GM19397 (cell line): ENCODE measurements at regions not wholly inside any gene's neighbourhood (a gene's known extent, or its start where the extent isn't known, plus 50 kb on each side); places are given as distances from the start of the nearest gene placed in this dataset.
"Not testable (repeated sequence)": the region's sequence is repeated elsewhere in the genome, so short reads cannot be mapped to it uniquely, and the experiment has no call there.

Source experiments
- ATAC-seq: cut with Tn5 transposase; IDR thresholded peaks from one replicate; pipeline ENCODE4 v1.9.1; 2021; ENCODE audit warnings: mild to moderate bottlenecking, moderate library complexity; ENCODE audit not compliant: unreplicated experiment

- ATAC-seq, result no peak
Measured at GRCh38 chr11:42669248-42669976, 642.4 kb upstream of the API5 start.

DNA sequence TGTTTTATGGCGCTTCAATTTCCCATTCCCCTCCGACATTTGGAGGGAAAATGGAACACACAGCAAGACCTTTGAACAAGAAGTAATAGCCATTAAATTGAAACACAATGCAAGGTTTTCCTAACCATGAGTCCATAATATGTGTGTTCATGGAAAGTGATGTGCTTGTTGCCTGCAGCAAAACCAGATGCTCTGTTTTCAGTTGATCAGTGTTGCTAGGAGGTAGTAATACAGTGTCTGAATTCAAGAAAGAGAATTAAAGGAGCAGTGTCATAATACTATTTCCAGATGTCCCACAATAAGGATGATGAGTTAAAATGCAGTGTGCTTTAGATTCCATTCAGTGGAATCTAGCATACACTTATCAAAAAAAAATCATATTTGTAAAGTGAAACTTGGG lies 637.4 kb upstream of the API5 start:
- no peak for ATAC-seq

DNA sequence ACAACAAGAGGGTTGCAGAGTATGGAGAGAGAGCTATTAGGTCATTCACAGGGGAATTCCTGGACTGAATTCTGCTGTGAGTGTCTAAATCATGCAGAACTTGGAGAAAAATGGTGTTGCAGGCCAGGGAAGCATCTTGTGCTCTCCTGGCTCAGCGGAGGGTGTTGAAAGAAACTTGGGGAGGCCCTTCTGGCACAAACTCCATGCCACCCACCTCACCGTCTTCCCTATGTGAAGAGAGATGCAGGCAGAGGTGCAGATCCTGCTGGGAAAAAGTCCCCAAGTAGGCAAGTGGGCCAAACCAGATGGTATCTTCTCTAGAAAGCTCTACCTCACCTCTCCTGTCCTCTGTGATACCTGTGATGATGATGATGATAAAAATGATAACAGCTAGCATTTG lies 604.3 kb upstream of the API5 start:
- ATAC-seq, result no peak

GRCh38 chr11:42709216-42709615 lies 602.6 kb upstream of the API5 start:
- no peak for ATAC-seq

DNA sequence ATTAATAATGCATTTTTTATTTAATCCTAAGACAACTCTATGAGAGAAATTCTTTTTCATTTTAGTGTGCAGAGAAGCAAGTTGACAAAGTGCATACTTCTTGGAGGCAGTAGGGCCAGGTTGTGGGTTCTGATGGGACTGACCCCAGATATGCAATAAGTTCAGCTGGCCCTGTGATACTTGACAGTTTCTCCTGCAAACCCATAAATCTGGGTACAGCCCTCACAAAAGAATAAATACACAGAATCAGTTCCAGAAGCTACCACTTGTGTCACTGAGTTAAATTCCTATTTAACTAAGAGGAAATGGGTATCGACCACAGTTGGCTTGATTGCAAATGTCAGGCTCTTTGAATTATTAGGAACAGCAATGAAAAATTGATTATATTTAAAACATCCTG lies 598.5 kb upstream of the API5 start:
- no peak for ATAC-seq

GRCh38 chr11:42713753-42714152 lies 598.0 kb upstream of the API5 start:
- ATAC-seq, result no peak

DNA sequence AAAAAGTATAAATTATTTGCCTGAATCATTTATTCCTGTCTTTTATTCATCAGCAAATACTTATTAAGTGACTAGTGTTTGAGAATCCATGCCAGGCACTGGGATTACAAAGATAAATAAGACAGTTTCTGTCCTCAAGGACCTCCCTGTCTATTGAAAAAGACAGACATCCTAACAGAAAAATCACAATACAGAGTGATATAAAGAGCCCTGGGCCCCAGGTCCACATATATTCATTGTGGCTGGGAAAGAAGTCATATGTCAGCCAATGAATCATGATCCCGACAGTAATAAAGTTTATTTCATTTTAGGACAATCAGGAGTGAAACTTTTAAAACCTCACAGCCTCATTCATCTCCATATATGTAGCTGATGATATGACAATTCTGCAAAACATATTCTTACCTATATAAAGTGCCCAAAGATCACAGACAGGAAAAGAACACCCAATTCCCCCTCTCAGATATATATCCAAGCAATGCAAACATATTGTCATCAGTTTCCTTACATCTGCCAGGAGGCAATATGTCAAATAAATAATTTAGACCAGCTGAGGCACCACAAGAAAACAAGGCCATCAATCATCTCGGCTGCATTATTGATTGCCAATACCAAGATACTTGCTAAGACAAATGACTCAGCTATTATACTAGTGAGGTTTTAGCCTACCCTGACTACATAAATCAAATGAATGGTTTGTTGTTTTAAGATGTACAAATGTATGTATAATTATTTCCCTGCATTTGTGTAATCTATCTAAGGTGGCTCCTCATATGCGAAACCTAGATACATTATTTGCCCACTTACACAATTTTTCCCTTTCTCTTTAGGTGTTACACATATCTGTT lies 590.9 kb upstream of the API5 start:
- ATAC-seq, result no peak

GRCh38 chr11:42727879-42728278 lies 583.9 kb upstream of the API5 start:
- ATAC-seq, result no peak

DNA sequence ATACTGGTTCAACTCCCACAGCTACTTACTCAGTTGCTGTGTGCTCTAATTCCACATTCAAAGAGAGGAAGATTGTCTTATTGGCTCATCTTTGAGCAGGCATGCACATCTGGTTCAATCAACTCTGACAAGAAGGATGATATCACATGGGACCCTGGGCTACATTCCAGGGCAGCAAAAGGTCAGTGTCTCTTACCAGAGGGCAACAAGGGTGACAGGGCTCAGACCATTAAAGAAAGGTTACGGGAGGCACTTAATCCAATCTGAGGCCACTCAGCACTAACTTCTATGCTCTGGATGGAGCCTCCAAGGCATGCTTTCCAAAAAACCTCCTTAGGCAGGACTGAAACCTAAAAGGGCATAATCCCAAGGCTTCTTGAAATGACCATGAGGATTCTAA lies 549.4 kb upstream of the API5 start:
- ATAC-seq, result no peak

DNA sequence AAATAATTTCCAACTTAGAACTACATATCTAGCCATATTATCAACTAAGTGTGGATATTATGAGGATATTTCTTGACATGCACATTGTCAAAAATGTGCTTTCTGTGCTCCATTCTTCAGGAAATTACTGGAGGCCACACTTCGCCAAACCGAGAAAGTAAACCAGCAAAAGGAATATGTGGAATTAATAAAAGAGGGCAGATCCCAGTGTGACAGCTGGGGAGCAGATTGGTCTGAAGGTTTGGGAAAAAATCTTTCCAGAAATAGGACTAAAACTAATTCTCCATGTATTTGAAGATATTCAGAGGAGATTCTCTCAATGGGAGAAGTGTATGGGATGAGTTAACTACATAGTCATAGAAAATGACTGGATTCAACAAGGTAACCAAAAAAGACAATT lies 546.9 kb upstream of the API5 start:
- no peak for ATAC-seq

- no peak for ATAC-seq
Measured at GRCh38 chr11:42768576-42768975, 543.2 kb upstream of the API5 start.

DNA sequence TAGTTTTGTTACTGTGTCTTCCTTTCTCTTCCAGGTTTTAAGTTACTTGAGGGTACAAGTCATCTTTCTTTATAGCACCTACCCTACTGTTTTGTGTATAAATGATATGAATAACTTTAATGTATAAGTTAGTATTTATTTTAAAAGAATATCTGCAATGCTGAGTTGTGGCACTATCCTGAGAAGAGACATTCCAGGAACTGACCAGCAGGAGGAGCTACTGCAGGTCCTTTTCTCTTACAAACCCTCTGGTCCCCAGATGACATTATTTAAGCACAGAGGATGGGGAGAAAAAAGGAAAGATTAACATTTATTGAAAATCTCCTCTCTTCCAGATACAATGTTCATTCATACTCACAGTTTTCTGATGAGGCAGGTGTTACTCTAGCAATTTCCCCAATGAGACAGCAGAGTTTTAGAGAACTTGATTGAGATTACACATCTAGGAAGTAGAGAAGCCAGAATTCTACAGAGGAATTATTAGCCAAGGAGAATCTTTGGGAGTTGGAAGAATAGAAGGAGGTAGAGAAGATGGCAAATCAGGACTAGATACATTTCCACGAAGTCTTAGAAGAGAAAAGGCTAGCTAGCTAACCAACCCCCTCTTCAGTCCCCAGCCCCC lies 541.2 kb upstream of the API5 start:
- no peak for ATAC-seq

GRCh38 chr11:42772886-42773285 lies 538.9 kb upstream of the API5 start:
- no peak for ATAC-seq

GRCh38 chr11:42773729-42774128 lies 538.1 kb upstream of the API5 start:
- ATAC-seq, result no peak

DNA sequence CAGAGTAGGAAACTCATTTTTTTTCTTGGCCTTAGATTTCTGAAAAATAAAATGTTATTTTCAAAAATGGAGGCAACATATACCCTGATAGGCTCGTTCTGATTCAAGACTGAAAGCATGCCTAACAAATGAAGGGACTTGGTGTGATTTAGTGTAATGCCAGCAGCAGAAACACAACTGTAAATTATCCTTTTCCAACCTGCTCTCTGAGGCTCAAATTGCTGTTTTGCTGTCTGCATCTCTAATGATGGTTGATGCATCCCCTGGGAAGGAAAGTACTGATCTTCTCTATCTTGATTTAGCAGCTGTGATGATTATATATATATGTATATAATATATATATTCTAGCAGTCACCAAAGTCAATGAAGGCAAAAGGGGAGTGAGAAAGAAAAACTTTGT lies 537.2 kb upstream of the API5 start:
- no peak for ATAC-seq

- ATAC-seq, result no peak
Measured at GRCh38 chr11:42777776-42778175, 534.0 kb upstream of the API5 start.

DNA sequence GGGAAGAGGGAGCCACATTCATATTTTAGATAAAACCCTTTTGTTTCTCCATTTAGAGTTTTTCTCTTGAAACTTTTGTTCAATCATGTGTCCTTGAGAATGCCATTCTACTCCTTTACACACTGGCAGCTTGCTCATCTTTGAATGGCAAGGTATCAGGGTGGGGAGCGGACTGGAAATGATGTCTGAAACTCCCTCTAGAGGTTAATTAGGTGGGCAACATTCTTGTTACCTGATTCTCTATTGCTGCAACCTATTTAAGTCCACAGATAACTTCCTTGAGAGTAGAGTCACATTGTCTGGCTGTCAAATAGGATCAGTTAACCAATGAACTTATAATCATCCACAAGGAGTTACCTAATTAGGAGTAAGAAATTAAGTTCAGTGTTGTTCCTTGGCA lies 533.6 kb upstream of the API5 start:
- no peak for ATAC-seq

DNA sequence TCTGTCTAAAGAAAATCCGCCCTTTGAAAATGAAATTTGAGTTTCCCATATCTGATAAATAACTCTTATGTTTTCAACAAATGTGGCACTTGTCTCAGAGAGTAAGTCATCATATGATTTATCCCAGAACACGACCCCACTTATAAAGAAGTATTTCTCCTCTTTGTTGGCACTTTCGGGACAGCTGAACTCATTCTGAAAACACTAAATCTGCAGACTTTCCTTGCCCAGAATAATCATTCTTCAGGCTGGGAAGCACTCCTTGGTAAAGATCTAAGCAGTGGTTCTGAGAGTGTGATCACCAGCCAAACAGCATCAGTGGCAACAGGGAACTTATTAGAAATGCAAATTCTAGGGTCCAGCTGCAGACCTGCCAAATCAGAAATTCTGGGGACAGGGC lies 532.2 kb upstream of the API5 start:
- ATAC-seq, result no peak

- ATAC-seq, result no peak
Measured at GRCh38 chr11:42786981-42787380, 524.8 kb upstream of the API5 start.

- not testable (repeated sequence) for ATAC-seq
Measured at GRCh38 chr11:42795483-42795882, 516.3 kb upstream of the API5 start.

GRCh38 chr11:42800041-42800440 lies 511.8 kb upstream of the API5 start:
- ATAC-seq, result no peak
